NCI-H2107 treated with DMSO at 0.1 percent for 48 hours (cell line): ENCODE measurements at regions not wholly inside any gene's neighbourhood (a gene's known extent, or its start where the extent isn't known, plus 50 kb on each side); places are given as distances from the start of the nearest gene placed in this dataset.

Source experiments
- DNase-seq: peaks from one replicate; lab custom pipeline; 2025; ENCODE audit not compliant: unreplicated experiment; lab: John Stamatoyannopoulos, UW

GRCh38 chr2:48854681-48855080 lies 99.2 kb upstream of the LHCGR start:
- DNase-seq = no peak

DNA sequence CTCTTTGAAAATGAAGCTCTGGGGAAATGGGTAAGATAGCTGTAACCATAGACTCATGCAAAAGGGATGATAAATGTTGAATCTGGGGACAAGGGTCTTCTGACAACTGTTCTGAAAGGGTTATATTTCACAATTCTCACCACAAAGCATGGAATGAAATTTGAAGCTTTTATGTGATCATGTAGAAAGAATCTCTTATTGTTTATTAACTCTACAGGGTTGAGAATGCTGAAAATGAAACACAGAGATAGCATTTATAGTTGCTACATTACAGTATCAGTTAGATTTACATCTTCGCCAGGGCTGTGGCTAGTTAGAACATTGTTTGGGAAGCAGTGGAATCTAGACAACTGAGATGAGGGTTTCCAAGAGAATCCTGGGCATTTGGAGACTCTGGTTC lies 97.4 kb upstream of the LHCGR start:
- DNase-seq = no peak

GRCh38 chr2:48851161-48851560 lies 95.6 kb upstream of the LHCGR start:
- DNase-seq = no peak

DNA sequence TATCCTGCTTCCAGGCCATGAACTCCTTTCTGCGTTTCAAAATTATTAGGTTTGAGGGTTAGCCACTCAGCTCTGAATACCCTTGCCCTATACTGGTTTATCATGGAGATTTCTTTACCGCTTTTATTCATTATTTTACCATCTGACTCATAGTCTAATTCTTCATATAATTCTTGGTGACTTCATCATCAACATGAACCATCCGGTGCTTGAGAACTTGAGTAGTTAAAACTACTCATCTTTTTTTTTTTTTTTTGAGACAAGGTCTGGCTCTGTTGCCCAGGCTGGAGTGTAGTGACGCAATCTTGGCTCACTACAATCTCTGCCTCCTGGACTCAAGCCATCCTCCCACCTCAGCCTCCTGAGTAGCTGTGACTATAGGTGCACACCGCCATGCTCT lies 94.2 kb upstream of the LHCGR start:
- no peak for DNase-seq

GRCh38 chr2:48845684-48846083 lies 90.2 kb upstream of the LHCGR start:
- no peak for DNase-seq

DNA sequence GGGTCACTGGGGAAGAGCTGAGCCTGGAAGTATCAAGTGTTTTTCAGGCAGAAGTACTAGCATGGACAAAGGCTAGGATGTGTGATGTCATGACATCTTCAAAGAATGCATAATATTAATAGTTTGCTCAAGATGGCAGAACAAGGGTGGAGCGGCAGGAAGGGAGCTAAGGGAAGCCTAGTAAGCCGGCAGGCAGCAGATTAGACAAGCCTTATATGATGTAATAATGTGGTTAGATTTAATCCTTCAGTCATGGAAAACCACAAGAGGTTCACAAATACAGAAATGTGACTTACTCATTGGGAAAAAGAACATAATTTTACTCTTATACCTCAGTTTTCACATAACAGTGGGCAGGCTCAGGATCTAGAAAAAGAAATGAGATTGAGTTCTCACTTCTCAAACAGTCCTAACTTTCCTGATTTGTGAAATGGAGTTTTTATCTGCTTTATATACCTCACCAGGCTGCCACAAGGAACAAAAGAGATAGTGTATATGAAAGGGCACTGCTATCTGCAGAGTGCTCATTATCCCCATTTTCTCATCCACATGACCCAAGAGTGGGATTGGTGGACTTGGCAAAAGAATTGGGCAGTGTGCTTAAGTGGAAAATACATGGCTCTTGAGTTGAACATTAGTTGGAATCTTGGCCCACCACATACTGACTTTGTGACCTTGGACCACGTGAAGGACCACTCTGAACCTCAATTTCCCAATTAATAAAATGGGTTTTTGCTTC lies 89.1 kb upstream of the LHCGR start:
- no peak for DNase-seq

- no peak for DNase-seq
Observed at GRCh38 chr2:48841126-48841525, 85.6 kb upstream of the LHCGR start.

DNA sequence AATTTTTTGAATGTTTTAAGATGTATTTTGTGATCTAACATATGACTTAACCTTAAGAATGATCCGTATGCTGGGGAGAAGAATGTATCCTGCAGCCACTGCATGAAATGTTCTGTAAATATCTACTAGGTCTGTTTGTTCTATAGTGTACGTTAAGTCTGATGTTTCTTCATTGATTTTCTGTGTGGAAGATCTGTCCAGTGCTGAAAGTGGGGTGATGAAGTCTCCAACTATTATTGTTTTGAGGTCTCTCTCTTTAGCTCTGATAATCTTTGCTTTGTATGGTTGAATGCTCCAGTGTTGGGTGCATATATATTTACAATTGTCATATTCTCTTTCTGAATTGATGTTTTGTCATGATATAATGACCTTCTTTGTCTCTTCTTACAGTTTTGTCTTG lies 82.5 kb upstream of the LHCGR start:
- no peak for DNase-seq

- no peak for DNase-seq
Observed at GRCh38 chr2:48829569-48829968, 74.0 kb upstream of the LHCGR start.

DNA sequence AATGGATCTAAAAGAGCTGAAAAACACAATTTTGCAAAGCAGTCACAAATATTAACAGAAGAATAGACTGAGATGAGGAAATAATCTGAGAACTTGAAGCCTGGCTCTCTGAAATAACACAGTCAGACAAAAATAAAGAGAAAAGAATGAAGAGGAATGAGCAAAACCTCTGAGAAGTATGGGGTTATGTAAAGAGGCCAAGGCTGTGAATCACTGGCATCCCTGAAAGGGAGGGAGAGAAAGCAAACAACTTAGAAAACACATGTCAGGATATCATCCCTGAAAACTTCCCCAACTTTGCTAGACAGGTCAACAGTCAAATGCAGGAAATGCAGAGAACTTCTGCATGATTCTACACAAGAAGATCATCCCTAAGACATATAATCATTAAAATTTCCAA lies 73.5 kb upstream of the LHCGR start:
- DNase-seq = no peak

DNA sequence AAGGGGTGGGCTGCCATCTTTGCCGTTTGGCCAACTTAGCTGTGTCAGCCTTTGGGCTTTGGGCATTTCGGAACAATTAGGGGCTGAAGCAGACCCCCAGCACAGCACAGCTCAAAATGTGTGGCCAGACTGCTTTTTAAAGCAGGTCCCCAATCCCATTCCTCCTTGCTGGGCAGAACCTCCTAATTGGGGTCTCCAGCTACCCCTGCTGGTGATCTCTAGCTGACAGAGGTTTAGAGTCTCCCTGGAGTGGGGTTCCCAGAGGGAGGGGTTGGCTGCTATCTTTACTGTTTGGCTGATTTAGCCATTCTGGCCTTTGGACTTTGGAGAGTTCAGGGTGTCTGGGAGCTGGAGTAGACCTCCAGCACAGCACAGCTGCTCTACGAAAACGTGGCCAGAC lies 71.5 kb upstream of the LHCGR start:
- no peak for DNase-seq

DNA sequence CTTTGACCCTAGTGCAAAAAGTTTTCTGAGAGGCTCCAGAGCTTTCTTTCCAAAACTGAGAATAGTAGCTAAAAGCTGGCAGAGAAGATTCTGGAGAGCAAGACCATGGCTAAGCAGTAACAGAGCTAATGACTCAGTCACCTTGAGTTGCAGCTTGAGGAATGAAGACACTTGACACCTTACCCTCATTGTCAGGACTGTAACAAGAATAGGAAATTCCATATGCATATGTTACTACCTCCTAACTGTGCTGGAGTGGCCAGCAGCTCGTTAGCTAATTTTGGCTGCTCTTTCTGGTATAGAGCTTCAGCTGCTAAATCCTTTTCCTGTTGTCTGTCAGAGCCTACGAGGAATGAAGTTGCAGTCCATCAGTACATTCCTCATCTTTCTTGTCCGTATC lies 68.6 kb upstream of the LHCGR start:
- no peak for DNase-seq

- no peak for DNase-seq
Observed at GRCh38 chr2:48819206-48819735, 63.7 kb upstream of the LHCGR start.

DNA sequence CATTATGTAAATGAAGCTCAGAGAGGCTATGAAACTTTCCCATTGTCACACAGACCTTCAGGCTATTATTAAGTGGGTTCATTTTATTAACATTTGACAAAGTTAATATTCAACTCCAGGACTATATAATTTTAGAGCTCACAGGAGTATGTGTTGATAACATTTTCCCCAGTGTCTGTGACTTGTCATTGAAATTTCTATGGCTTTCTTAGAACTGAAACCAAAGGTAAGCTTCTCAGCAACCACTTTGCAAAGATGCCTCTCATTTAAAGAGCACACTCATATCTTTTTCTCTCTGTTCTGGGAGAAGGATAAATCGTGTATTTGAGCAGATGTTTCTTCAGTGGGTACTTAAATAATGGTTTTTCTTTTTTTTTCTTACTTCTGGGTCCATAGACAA lies 61.8 kb upstream of the LHCGR start:
- DNase-seq = no peak

GRCh38 chr2:48812416-48812815 lies 56.9 kb upstream of the LHCGR start:
- DNase-seq = no peak

GRCh38 chr2:48808311-48808710 lies 52.8 kb upstream of the LHCGR start:
- DNase-seq = no peak
